GM23338 (cell line): ENCODE measurements at regions not wholly inside any gene's neighbourhood (a gene's known extent, or its start where the extent isn't known, plus 50 kb on each side); places are given as distances from the start of the nearest gene placed in this dataset.

Source experiments
- ATAC-seq: fragments of 200-7000 bp; cut with Tn5 transposase; 3 replicates; pipeline ENCODE4 v1.9.1; 2020
- DNase-seq: peaks from one replicate; pipeline ENCODE4 v3.0.0-alpha.2; 2015; ENCODE audit warnings: low spot score
- H2AFZ ChIP-seq: fragments of 200-600 bp; sonication (generic); 2 replicates; pipeline ENCODE4 v1.8.0; 2016; ENCODE audit warnings: antibody characterized with exemption, mild to moderate bottlenecking, moderate library complexity
- H3F3A ChIP-seq: fragments of 200-600 bp; sonication (generic); replicated peaks from 2 replicates; pipeline ENCODE4 v1.8.0; 2017; ENCODE audit warnings: antibody characterized with exemption, mixed run types, low read depth
- H3K27ac ChIP-seq: fragments of 200-600 bp; sonication (generic); 2 replicates; pipeline ENCODE4 v1.6.1; 2016; ENCODE audit warnings: low read depth
- H3K27me3 ChIP-seq: fragments of 200-600 bp; sonication (generic); 2 replicates; pipeline ENCODE4 v1.8.0; 2016; ENCODE audit warnings: mild to moderate bottlenecking, mixed run types, moderate library complexity; ENCODE audit not compliant: insufficient read depth
- H3K36me3 ChIP-seq: fragments of 200-600 bp; sonication (generic); 2 replicates; pipeline ENCODE4 v1.8.0; 2016; ENCODE audit warnings: mild to moderate bottlenecking; ENCODE audit not compliant: insufficient read depth
- H3K4me1 ChIP-seq: fragments of 200-600 bp; sonication (generic); 2 replicates; pipeline ENCODE4 v1.8.0; 2016; ENCODE audit warnings: mild to moderate bottlenecking, moderate library complexity; ENCODE audit not compliant: insufficient read depth
- H3K4me2 ChIP-seq: fragments of 200-600 bp; sonication (generic); 2 replicates; pipeline ENCODE4 v1.7.1; 2017; ENCODE audit warnings: mixed run types
- H3K4me3 ChIP-seq: fragments of 200-600 bp; sonication (generic); 2 replicates; pipeline ENCODE4 v1.6.1; 2016; ENCODE audit warnings: mixed run types
- H3K79me2 ChIP-seq: fragments of 200-600 bp; sonication (generic); replicated peaks from 2 replicates; pipeline ENCODE4 v1.8.0; 2017; ENCODE audit warnings: mild to moderate bottlenecking; ENCODE audit not compliant: insufficient read depth
- H3K9me2 ChIP-seq: fragments of 200-600 bp; sonication (generic); 2 replicates; pipeline ENCODE4 v1.8.0; 2017; ENCODE audit not compliant: insufficient read depth
- H4K20me1 ChIP-seq: fragments of 200-600 bp; sonication (generic); replicated peaks from 2 replicates; pipeline ENCODE4 v1.8.0; 2017; ENCODE audit warnings: mild to moderate bottlenecking; ENCODE audit not compliant: insufficient read depth
- H3K27ac Mint-ChIP-seq: 2 replicates; pipeline ENCODE4 v1.8.0; 2020; ENCODE audit warnings: inconsistent platforms, mild to moderate bottlenecking, moderate library complexity, mixed read lengths
- H3K27me3 Mint-ChIP-seq: 3 replicates; pipeline ENCODE4 v1.8.0; 2022; ENCODE audit warnings: low read depth, mild to moderate bottlenecking, moderate library complexity, mixed read lengths, inconsistent platforms; ENCODE audit not compliant: insufficient read depth, poor library complexity
- H3K36me3 Mint-ChIP-seq: 3 replicates; pipeline ENCODE4 v1.8.0; 2021; ENCODE audit warnings: low read depth, mild to moderate bottlenecking, inconsistent platforms, moderate library complexity, mixed read lengths
- H3K4me1 Mint-ChIP-seq: 3 replicates; pipeline ENCODE4 v1.8.0; 2020; ENCODE audit warnings: mild to moderate bottlenecking, inconsistent platforms, mixed read lengths
- H3K4me3 Mint-ChIP-seq: 3 replicates; pipeline ENCODE4 v1.8.0; 2021; ENCODE audit warnings: moderate library complexity, mild to moderate bottlenecking, inconsistent platforms, mixed read lengths
- H3K9me3 Mint-ChIP-seq: 3 replicates; pipeline ENCODE4 v1.8.0; 2020; ENCODE audit warnings: moderate library complexity, mild to moderate bottlenecking, inconsistent platforms, mixed read lengths
- EZH2 ChIP-seq: fragments of 200-600 bp; sonication (generic); IDR thresholded peaks from one replicate; pipeline ENCODE4 v1.8.0; 2017; ENCODE audit warnings: antibody characterized with exemption, mild to moderate bottlenecking, low read depth; ENCODE audit not compliant: unreplicated experiment
- EZH2phosphoT487 ChIP-seq: fragments of 200-600 bp; sonication (generic); IDR thresholded peaks from one replicate; pipeline ENCODE4 v1.8.1; 2018; ENCODE audit warnings: antibody characterized with exemption; ENCODE audit not compliant: unreplicated experiment
- JUNB ChIP-seq: IDR thresholded peaks from one replicate; pipeline ENCODE4 v1.6.1; 2016; ENCODE audit warnings: antibody characterized with exemption; ENCODE audit not compliant: unreplicated experiment
- NANOG ChIP-seq: IDR thresholded peaks from 2 replicates; pipeline ENCODE4 v1.6.1; 2016; ENCODE audit warnings: antibody characterized with exemption, borderline replicate concordance
- POLR2AphosphoS5 ChIP-seq: IDR thresholded peaks from 2 replicates; pipeline ENCODE4 v1.6.1; 2016; ENCODE audit warnings: antibody characterized with exemption, low read depth
- STAT1 ChIP-seq: IDR thresholded peaks from one replicate; pipeline ENCODE4 v1.6.1; 2016; ENCODE audit warnings: antibody characterized with exemption; ENCODE audit not compliant: unreplicated experiment
- ZNF114 ChIP-seq: fragments of 250-450 bp; sonication (Bioruptor Pico); IDR thresholded peaks from 2 replicates; pipeline ENCODE4 v1.5.0; 2020; ENCODE audit warnings: mild to moderate bottlenecking, moderate library complexity
- ZNF331 ChIP-seq: fragments of 250-450 bp; sonication (Bioruptor Pico); IDR thresholded peaks from 2 replicates; pipeline ENCODE4 v1.5.0; 2020; ENCODE audit warnings: low read depth, mild to moderate bottlenecking, moderate library complexity
- TF ChIP-seq, protein P1 (sequence below), 2 experiments: fragments of 200-600 bp in 1 of 2; sonication (generic) in 1 of 2; conservative IDR thresholded peaks; 2 replicates each; pipeline versions ENCODE4 v1.5.1 to v1.6.1; 2016 to 2017; ENCODE audit warnings: antibody characterized with exemption in 2 of 2, low read depth in 2 of 2, mild to moderate bottlenecking in 2 of 2, moderate library complexity in 1 of 2
- TF ChIP-seq, protein P2 (sequence below): IDR thresholded peaks from one replicate; pipeline ENCODE4 v1.6.1; 2018; ENCODE audit warnings: antibody characterized with exemption; ENCODE audit not compliant: unreplicated experiment
- TF ChIP-seq, protein P3 (sequence below): fragments of 250-450 bp; sonication (Bioruptor Pico); IDR thresholded peaks from 2 replicates; pipeline ENCODE4 v1.5.0; 2020; ENCODE audit warnings: mild to moderate bottlenecking, moderate library complexity

DNA sequence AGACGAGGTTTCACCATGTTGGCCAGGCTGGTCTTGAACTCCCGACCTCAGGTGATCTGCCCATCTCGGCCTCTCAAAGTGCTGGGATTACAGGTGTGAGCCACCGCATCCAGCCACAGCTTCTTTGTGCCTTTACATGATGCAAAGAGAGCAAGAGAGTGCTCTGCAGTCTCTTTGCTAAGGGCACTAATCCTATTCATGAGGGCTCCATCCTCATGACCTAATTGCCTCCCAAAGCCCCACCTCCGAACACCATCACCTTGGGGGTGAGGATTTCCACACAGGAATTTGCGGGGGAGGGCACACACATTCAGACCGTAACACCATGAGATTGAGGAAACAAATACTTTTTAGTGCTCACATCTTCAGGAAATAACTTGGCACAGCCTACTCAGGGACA lies 91.8 kb downstream of the PDCL3 start:
- Histone ChIP-seq H3F3A (no peaks in the 10 kb centered on the region), H3K27ac (no peak overlapping the region), H3K27me3 (no peaks in the 10 kb centered on the region), H3K79me2 (no peaks in the 10 kb centered on the region), H3K9me2 (no peaks in the 10 kb centered on the region), H2AFZ (no peak overlapping the region), H3K36me3 (no peaks in the 10 kb centered on the region), H4K20me1 (no peaks in the 10 kb centered on the region), H3K4me1 (no peaks in the 10 kb centered on the region), H3K4me2 (no peak overlapping the region), H3K4me3 (no peak overlapping the region)
- Mint-ChIP-seq H3K4me3 (no peak overlapping the region), H3K27ac (no peak overlapping the region), H3K27me3 (no peaks in the 10 kb centered on the region), H3K4me1 (no peaks in the 10 kb centered on the region), H3K9me3 (no peaks in the 10 kb centered on the region), H3K36me3 (no peaks in the 10 kb centered on the region)
- DNase-seq (no peak), ATAC-seq (no peak)
- TF ChIP-seq STAT1 (no peak), NANOG (no peak), EZH2 (no peak), ZNF331 (CRISPR knock-in tag) (no peak), ZNF114 (CRISPR knock-in tag) (no peak), EZH2phosphoT487 (no peak), JUNB (no peak), POLR2AphosphoS5 (no peak)
- TF ChIP-seq, protein P1, sequence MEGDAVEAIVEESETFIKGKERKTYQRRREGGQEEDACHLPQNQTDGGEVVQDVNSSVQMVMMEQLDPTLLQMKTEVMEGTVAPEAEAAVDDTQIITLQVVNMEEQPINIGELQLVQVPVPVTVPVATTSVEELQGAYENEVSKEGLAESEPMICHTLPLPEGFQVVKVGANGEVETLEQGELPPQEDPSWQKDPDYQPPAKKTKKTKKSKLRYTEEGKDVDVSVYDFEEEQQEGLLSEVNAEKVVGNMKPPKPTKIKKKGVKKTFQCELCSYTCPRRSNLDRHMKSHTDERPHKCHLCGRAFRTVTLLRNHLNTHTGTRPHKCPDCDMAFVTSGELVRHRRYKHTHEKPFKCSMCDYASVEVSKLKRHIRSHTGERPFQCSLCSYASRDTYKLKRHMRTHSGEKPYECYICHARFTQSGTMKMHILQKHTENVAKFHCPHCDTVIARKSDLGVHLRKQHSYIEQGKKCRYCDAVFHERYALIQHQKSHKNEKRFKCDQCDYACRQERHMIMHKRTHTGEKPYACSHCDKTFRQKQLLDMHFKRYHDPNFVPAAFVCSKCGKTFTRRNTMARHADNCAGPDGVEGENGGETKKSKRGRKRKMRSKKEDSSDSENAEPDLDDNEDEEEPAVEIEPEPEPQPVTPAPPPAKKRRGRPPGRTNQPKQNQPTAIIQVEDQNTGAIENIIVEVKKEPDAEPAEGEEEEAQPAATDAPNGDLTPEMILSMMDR (conservative IDR thresholded peaks at IDR 0.05; ENCODE audit: low read depth in 2 of 2), result no peak
- TF ChIP-seq, protein P2, sequence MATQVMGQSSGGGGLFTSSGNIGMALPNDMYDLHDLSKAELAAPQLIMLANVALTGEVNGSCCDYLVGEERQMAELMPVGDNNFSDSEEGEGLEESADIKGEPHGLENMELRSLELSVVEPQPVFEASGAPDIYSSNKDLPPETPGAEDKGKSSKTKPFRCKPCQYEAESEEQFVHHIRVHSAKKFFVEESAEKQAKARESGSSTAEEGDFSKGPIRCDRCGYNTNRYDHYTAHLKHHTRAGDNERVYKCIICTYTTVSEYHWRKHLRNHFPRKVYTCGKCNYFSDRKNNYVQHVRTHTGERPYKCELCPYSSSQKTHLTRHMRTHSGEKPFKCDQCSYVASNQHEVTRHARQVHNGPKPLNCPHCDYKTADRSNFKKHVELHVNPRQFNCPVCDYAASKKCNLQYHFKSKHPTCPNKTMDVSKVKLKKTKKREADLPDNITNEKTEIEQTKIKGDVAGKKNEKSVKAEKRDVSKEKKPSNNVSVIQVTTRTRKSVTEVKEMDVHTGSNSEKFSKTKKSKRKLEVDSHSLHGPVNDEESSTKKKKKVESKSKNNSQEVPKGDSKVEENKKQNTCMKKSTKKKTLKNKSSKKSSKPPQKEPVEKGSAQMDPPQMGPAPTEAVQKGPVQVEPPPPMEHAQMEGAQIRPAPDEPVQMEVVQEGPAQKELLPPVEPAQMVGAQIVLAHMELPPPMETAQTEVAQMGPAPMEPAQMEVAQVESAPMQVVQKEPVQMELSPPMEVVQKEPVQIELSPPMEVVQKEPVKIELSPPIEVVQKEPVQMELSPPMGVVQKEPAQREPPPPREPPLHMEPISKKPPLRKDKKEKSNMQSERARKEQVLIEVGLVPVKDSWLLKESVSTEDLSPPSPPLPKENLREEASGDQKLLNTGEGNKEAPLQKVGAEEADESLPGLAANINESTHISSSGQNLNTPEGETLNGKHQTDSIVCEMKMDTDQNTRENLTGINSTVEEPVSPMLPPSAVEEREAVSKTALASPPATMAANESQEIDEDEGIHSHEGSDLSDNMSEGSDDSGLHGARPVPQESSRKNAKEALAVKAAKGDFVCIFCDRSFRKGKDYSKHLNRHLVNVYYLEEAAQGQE, result no peak

DNA sequence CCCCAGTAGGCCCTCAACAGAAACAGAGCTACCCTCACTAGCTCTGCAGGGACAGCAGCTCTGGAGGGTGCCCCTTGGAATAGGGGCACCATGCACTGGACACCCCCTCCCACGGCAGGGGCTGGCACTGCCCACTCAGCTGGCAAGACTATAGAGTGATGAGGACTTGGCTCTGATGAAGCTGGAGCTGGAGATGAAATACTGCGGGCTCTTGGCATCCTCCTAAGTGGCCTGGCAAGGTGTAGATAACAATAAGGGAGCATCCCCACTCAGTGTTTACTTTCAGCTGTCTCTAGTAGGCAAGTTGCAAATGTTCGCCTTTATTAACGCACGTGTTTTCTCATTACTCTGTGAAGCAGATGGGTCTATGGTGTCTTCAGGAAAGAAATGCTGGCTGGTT lies 92.7 kb downstream of the PDCL3 start:
- Histone ChIP-seq H3K36me3 (no peaks in the 10 kb centered on the region), H3K4me2 (no peak overlapping the region), H2AFZ (no peak overlapping the region), H3K9me2 (peaks cover 6% of the 10 kb centered on the region; the same call in 1 of the 2 replicates), H3K27ac (no peak overlapping the region), H3K27me3 (no peaks in the 10 kb centered on the region), H4K20me1 (no peaks in the 10 kb centered on the region), H3F3A (no peaks in the 10 kb centered on the region), H3K4me3 (no peak overlapping the region), H3K79me2 (no peaks in the 10 kb centered on the region), H3K4me1 (no peaks in the 10 kb centered on the region)
- no peaks in the 10 kb centered on the region for H3K36me3 Mint-ChIP-seq
- DNase-seq (no peak), ATAC-seq (no peak)
- no peak overlapping the region for H3K27ac Mint-ChIP-seq
- H3K4me1 Mint-ChIP-seq, result no peaks in the 10 kb centered on the region
- H3K4me3 Mint-ChIP-seq, result no peak overlapping the region
- no peaks in the 10 kb centered on the region for H3K27me3 Mint-ChIP-seq
- H3K9me3 Mint-ChIP-seq, result no peaks in the 10 kb centered on the region; the same call in 2 of the 3 replicates
- TF ChIP-seq, protein P3, sequence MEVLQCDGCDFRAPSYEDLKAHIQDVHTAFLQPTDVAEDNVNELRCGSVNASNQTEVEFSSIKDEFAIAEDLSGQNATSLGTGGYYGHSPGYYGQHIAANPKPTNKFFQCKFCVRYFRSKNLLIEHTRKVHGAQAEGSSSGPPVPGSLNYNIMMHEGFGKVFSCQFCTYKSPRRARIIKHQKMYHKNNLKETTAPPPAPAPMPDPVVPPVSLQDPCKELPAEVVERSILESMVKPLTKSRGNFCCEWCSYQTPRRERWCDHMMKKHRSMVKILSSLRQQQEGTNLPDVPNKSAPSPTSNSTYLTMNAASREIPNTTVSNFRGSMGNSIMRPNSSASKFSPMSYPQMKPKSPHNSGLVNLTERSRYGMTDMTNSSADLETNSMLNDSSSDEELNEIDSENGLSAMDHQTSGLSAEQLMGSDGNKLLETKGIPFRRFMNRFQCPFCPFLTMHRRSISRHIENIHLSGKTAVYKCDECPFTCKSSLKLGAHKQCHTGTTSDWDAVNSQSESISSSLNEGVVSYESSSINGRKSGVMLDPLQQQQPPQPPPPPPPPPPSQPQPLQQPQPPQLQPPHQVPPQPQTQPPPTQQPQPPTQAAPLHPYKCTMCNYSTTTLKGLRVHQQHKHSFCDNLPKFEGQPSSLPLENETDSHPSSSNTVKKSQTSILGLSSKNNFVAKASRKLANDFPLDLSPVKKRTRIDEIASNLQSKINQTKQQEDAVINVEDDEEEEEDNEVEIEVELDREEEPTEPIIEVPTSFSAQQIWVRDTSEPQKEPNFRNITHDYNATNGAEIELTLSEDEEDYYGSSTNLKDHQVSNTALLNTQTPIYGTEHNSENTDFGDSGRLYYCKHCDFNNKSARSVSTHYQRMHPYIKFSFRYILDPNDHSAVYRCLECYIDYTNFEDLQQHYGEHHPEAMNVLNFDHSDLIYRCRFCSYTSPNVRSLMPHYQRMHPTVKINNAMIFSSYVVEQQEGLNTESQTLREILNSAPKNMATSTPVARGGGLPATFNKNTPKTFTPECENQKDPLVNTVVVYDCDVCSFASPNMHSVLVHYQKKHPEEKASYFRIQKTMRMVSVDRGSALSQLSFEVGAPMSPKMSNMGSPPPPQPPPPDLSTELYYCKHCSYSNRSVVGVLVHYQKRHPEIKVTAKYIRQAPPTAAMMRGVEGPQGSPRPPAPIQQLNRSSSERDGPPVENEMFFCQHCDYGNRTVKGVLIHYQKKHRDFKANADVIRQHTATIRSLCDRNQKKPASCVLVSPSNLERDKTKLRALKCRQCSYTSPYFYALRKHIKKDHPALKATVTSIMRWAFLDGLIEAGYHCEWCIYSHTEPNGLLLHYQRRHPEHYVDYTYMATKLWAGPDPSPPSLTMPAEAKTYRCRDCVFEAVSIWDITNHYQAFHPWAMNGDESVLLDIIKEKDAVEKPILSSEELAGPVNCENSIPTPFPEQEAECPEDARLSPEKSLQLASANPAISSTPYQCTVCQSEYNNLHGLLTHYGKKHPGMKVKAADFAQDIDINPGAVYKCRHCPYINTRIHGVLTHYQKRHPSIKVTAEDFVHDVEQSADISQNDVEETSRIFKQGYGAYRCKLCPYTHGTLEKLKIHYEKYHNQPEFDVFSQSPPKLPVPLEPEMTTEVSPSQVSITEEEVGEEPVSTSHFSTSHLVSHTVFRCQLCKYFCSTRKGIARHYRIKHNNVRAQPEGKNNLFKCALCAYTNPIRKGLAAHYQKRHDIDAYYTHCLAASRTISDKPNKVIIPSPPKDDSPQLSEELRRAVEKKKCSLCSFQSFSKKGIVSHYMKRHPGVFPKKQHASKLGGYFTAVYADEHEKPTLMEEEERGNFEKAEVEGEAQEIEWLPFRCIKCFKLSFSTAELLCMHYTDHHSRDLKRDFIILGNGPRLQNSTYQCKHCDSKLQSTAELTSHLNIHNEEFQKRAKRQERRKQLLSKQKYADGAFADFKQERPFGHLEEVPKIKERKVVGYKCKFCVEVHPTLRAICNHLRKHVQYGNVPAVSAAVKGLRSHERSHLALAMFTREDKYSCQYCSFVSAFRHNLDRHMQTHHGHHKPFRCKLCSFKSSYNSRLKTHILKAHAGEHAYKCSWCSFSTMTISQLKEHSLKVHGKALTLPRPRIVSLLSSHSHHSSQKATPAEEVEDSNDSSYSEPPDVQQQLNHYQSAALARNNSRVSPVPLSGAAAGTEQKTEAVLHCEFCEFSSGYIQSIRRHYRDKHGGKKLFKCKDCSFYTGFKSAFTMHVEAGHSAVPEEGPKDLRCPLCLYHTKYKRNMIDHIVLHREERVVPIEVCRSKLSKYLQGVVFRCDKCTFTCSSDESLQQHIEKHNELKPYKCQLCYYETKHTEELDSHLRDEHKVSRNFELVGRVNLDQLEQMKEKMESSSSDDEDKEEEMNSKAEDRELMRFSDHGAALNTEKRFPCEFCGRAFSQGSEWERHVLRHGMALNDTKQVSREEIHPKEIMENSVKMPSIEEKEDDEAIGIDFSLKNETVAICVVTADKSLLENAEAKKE, result no peak
- TF ChIP-seq ZNF114 (CRISPR knock-in tag) (no peak), EZH2 (no peak)
